B cell (primary cell): ENCODE measurements at regions not wholly inside any gene's neighbourhood (a gene's known extent, or its start where the extent isn't known, plus 50 kb on each side); places are given as distances from the start of the nearest gene placed in this dataset.

Experiments
- EZH2 ChIP-seq: IDR thresholded peaks from 2 replicates; pipeline ENCODE4 v1.6.1; 2012; ENCODE audit warnings: borderline replicate concordance, low read depth, mild to moderate bottlenecking, moderate library complexity, low read length; ENCODE audit not compliant: insufficient read depth, poor library complexity, severe bottlenecking
- TF ChIP-seq, protein P1 (sequence below): fragments of 200-600 bp; IDR thresholded peaks from one replicate; pipeline ENCODE4 v1.8.0; 2022; ENCODE audit warnings: antibody characterized with exemption, mild to moderate bottlenecking

DNA sequence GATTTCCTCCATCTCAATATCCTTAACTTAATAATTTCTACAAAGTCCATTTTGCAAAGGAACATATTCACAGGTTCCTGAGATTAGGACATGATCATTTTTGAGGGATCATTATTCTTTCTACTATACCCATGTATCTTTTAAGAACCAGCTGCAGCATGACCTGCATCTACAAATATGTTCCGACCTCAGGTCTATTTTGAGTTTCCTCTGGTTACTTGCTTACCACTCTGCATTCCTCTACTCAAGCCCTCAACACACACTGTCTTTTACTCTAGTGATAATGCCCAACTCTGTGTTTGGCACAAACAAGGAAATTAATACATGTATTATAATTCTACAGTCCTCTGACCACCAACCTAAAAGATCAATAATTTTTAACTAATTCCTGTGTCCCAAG lies 386.1 kb downstream of the DNAH5 start:
- TF ChIP-seq, protein P1, sequence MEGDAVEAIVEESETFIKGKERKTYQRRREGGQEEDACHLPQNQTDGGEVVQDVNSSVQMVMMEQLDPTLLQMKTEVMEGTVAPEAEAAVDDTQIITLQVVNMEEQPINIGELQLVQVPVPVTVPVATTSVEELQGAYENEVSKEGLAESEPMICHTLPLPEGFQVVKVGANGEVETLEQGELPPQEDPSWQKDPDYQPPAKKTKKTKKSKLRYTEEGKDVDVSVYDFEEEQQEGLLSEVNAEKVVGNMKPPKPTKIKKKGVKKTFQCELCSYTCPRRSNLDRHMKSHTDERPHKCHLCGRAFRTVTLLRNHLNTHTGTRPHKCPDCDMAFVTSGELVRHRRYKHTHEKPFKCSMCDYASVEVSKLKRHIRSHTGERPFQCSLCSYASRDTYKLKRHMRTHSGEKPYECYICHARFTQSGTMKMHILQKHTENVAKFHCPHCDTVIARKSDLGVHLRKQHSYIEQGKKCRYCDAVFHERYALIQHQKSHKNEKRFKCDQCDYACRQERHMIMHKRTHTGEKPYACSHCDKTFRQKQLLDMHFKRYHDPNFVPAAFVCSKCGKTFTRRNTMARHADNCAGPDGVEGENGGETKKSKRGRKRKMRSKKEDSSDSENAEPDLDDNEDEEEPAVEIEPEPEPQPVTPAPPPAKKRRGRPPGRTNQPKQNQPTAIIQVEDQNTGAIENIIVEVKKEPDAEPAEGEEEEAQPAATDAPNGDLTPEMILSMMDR: no peak
- TF ChIP-seq EZH2: no peak
